HepG2 (cell line): ENCODE measurements at regions not wholly inside any gene's neighbourhood (a gene's known extent, or its start where the extent isn't known, plus 50 kb on each side); places are given as distances from the start of the nearest gene placed in this dataset.

Experiments
- ATAC-seq: fragments of 200-7000 bp; cut with Tn5 transposase; 3 replicates; pipeline ENCODE4 v1.9.1; 2020; ENCODE audit warnings: mild to moderate bottlenecking, moderate library complexity
- BruUV-seq: library from RNA; stranded (reverse); fragments of 400-500 nt; replicated peaks from 2 replicates; lab custom pipeline; 2021; lab: Mats Ljungman, UMichigan
- CTCF ChIA-PET: fragments of 300-600 bp; formaldehyde crosslinking; extraction: SDS; loops from one replicate; lab custom pipeline; 2021; ENCODE audit warnings: low total read pairs, inconsistent platforms, low intra/inter-chr PET ratio; lab: Yijun Ruan, JAX
- POLR2A ChIA-PET: fragments of 350-600 bp; sonication (Branson Sonifier 250); formaldehyde crosslinking; loops from one replicate; lab custom pipeline; 2020; ENCODE audit warnings: antibody characterized with exemption, inconsistent platforms; lab: Yijun Ruan, JAX
- DNase-seq: peaks from one replicate; pipeline ENCODE4 v3.0.0-alpha.2; 2015; ENCODE audit warnings: low spot score
- FAIRE-seq: peaks from 3 replicates; lab custom pipeline; 2011; peaks lifted over from hg19 to GRCh38; lab: Jason Lieb, UNC
- H2AFZ ChIP-seq: one replicate; pipeline ENCODE4 v1.6.1; 2011; ENCODE audit warnings: low read length, inconsistent platforms
- H3K27ac ChIP-seq: fragments of 300-600 bp; 3 replicates; pipeline ENCODE4 v1.8.0; 2011; ENCODE audit warnings: mixed run types, mild to moderate bottlenecking, mixed read lengths, low read length, inconsistent platforms; ENCODE audit not compliant: insufficient read depth; ENCODE audit errors: extremely low read length
- H3K27me3 ChIP-seq, 2 experiments: fragments of 200-600 bp in 1 of 2; 2 replicates in 1 of 2; 3 replicates in 1 of 2; pipeline versions ENCODE4 v1.6.0 to v1.8.0; 2011; ENCODE audit warnings: low read length in 2 of 2, mild to moderate bottlenecking in 2 of 2, moderate library complexity in 2 of 2, inconsistent platforms in 1 of 2; ENCODE audit not compliant: insufficient read depth in 2 of 2, control insufficient read depth in 1 of 2
- H3K36me3 ChIP-seq, 2 experiments: fragments of 200-600 bp in 1 of 2; replicated peaks in 1 of 2; 2 replicates in 1 of 2; 3 replicates in 1 of 2; pipeline versions ENCODE4 v1.5.1 to v1.8.0; 2011; ENCODE audit warnings: low read length in 2 of 2, inconsistent platforms in 1 of 2; ENCODE audit not compliant: insufficient read depth in 2 of 2, control insufficient read depth in 1 of 2
- H3K4me1 ChIP-seq: 2 replicates; pipeline ENCODE4 v1.5.1; 2012; ENCODE audit warnings: low read length, inconsistent platforms; ENCODE audit not compliant: insufficient read depth
- H3K4me2 ChIP-seq: 2 replicates; pipeline ENCODE4 v1.6.0; 2011; ENCODE audit warnings: low read depth, low read length, inconsistent platforms
- H3K4me3 ChIP-seq, 3 experiments: fragments of 200-600 bp in 1 of 3; sonication (generic), shearing (Covaris generic) in 1 of 3; replicated peaks in 1 of 3; 2 replicates each; pipeline ENCODE4 v1.5.1; 2011 to 2016; ENCODE audit warnings: low read length in 3 of 3, inconsistent platforms in 2 of 3, low read depth in 2 of 3, mild to moderate bottlenecking in 2 of 3, control low read depth in 1 of 3, mixed read lengths in 1 of 3; ENCODE audit not compliant: insufficient read depth in 1 of 3
- H3K79me2 ChIP-seq: one replicate; pipeline ENCODE4 v1.6.1; 2011; ENCODE audit warnings: low read length, inconsistent platforms; ENCODE audit not compliant: insufficient read depth
- H3K9ac ChIP-seq: 2 replicates; pipeline ENCODE4 v1.6.0; 2011; ENCODE audit warnings: mild to moderate bottlenecking, low read depth, low read length, inconsistent platforms; ENCODE audit not compliant: insufficient read depth
- H3K9me3 ChIP-seq: 2 replicates; pipeline ENCODE4 v1.5.1; 2012; ENCODE audit warnings: mild to moderate bottlenecking, low read length
- H4K20me1 ChIP-seq: 2 replicates; pipeline ENCODE4 v1.6.0; 2011; ENCODE audit warnings: inconsistent platforms, mild to moderate bottlenecking, low read length, moderate library complexity; ENCODE audit not compliant: insufficient read depth
- ADNP ChIP-seq: sonication (generic); formaldehyde crosslinking; IDR thresholded peaks from 2 replicates; pipeline ENCODE4 v1.4.0; 2020; ENCODE audit warnings: missing genetic modification reagents
- HOXA5 ChIP-seq: sonication (generic); formaldehyde crosslinking; IDR thresholded peaks from 2 replicates; pipeline ENCODE4 v1.4.0; 2020; ENCODE audit warnings: missing genetic modification reagents
- KLF13 ChIP-seq: sonication (generic); formaldehyde crosslinking; IDR thresholded peaks from 2 replicates; pipeline ENCODE4 v1.4.0; 2020; ENCODE audit warnings: mild to moderate bottlenecking, missing genetic modification reagents
- KMT2B ChIP-seq: IDR thresholded peaks from 2 replicates; pipeline ENCODE4 v1.6.1; 2016; ENCODE audit warnings: missing genetic modification reagents, missing compliant biosample characterization
- RORA ChIP-seq: sonication (generic); formaldehyde crosslinking; IDR thresholded peaks from 2 replicates; pipeline ENCODE4 v1.5.0; 2020; ENCODE audit warnings: mild to moderate bottlenecking, missing genetic modification reagents, moderate library complexity
- SMYD3 ChIP-seq: sonication (generic); formaldehyde crosslinking; IDR thresholded peaks from 2 replicates; pipeline ENCODE4 v1.8.1; 2023; ENCODE audit warnings: mild to moderate bottlenecking, missing genetic modification reagents
- TARDBP ChIP-seq: sonication (generic); formaldehyde crosslinking; IDR thresholded peaks from 2 replicates; pipeline ENCODE4 v1.8.0; 2022; ENCODE audit warnings: mild to moderate bottlenecking, missing genetic modification reagents
- ZKSCAN5 ChIP-seq: sonication (generic); formaldehyde crosslinking; IDR thresholded peaks from 2 replicates; pipeline ENCODE4 v1.5.1; 2020; ENCODE audit warnings: mild to moderate bottlenecking, missing genetic modification reagents
- ZNF317 ChIP-seq: sonication (generic); formaldehyde crosslinking; IDR thresholded peaks from 2 replicates; pipeline ENCODE4 v1.5.0; 2020; ENCODE audit warnings: mild to moderate bottlenecking, missing genetic modification reagents
- WGBS: methylation state at CpG from one replicate; pipeline ENCODE4 v1.1.6; 2017; ENCODE audit warnings: low lambda C conversion rate; 5-methylcytosine and 5-hydroxymethylcytosine counted together
- in situ Hi-C: cut with HindIII; loops from 2 replicates; pipeline ENCODE4 v1.10.0; 2017; ENCODE audit warnings: low pct_unique_long_range_greater_than_20kb; ENCODE audit not compliant: extremely low pct_ligation_motif_present
- intact Hi-C: fragments of 100-400 bp; cut with micrococcal nuclease; formaldehyde crosslinking; loops from one replicate; pipeline ENCODE4 v1.10.0; 2022; ENCODE audit not compliant: unreplicated experiment
- TF ChIP-seq, protein P1 (sequence below): sonication (generic); formaldehyde crosslinking; IDR thresholded peaks from 2 replicates; pipeline ENCODE4 v1.5.1; 2020; ENCODE audit warnings: mild to moderate bottlenecking, missing genetic modification reagents, moderate library complexity
- TF ChIP-seq, protein P2 (sequence below): sonication (generic); formaldehyde crosslinking; IDR thresholded peaks from 2 replicates; pipeline ENCODE4 v1.9.0; 2021; ENCODE audit warnings: missing genetic modification reagents, borderline replicate concordance
- TF ChIP-seq, protein P3 (sequence below): sonication (generic); formaldehyde crosslinking; conservative IDR thresholded peaks from 2 replicates; pipeline ENCODE4 v1.4.0; 2020; ENCODE audit warnings: mild to moderate bottlenecking, missing genetic modification reagents, moderate library complexity
- TF ChIP-seq, protein P4 (sequence below): IDR thresholded peaks from 2 replicates; pipeline ENCODE4 v1.6.1; 2016
- TF ChIP-seq, protein P5 (sequence below): fragments of 450-650 bp; IDR thresholded peaks from 2 replicates; pipeline ENCODE4 v1.6.1; 2017
- TF ChIP-seq, protein P6 (sequence below): IDR thresholded peaks from 2 replicates; pipeline ENCODE4 v1.6.1; 2016; ENCODE audit warnings: missing genetic modification reagents, missing compliant biosample characterization

DNA sequence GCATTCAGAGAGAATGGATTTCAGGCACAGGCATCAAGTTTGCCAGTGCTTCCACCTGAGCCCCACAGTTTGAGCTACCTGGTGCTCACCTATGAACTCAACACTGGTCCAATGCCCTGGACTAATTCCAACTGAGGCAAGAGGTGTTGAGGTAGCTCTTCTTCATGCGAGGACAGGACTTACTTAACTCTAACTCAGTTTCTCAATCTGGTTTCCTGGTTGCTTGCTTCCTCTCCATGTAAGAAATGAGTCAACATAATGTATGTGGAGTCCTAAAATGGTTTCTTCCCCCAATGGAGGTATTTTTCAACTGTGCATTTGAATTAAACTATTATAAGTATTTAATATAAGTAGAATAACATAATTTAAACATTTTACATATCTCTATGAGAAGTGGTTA is 523.6 kb upstream of the DAB2 start:
- FAIRE-seq: no peak
- intact Hi-C loops (loop anchor here (2.0 to 5.0 kb wide), 3 partner anchors 371 to 929 kb away; no protein-coding TSS in a partner anchor), in situ Hi-C loops (loop anchor here (5.0 kb wide), 1 partner anchor 739 kb away; no protein-coding TSS in a partner anchor)
- Histone ChIP-seq H3K4me1 (no peaks in the 10 kb centered on the region), H2AFZ (no peak overlapping the region), H3K4me3 (no peak overlapping the region), H3K9me3 (no peaks in the 10 kb centered on the region), H3K4me2 (no peak overlapping the region), H4K20me1 (no peaks in the 10 kb centered on the region), H3K79me2 (no peaks in the 10 kb centered on the region), H3K27me3 (no peaks in the 10 kb centered on the region), H3K9ac (no peak overlapping the region), H3K27ac (no peak overlapping the region), H3K36me3 (no peaks in the 10 kb centered on the region)
- ChIA-PET CTCF (interaction anchor here (1.8 to 2.8 kb wide), 2 partner anchors 740 to 788 kb away, joined by 6 to 35 read pairs; no protein-coding TSS in a partner anchor), POLR2A (no interaction called here)
- 8% methylated on average over 1 of the region's 1 CpG for whole genome bisulfite sequencing
- BruUV-seq: no TSS peak
- ATAC-seq: no peak
- no peak for DNase-seq
- TF ChIP-seq RORA (CRISPR knock-in tag) (no peak), SMYD3 (CRISPR knock-in tag) (no peak), KMT2B (CRISPR knock-in tag) (no peak), HOXA5 (no peak), ZKSCAN5 (CRISPR knock-in tag) (no peak), ADNP (no peak), ZNF317 (no peak), KLF13 (CRISPR knock-in tag) (no peak), TARDBP (CRISPR knock-in tag) (no peak)
- TF ChIP-seq, protein P1, sequence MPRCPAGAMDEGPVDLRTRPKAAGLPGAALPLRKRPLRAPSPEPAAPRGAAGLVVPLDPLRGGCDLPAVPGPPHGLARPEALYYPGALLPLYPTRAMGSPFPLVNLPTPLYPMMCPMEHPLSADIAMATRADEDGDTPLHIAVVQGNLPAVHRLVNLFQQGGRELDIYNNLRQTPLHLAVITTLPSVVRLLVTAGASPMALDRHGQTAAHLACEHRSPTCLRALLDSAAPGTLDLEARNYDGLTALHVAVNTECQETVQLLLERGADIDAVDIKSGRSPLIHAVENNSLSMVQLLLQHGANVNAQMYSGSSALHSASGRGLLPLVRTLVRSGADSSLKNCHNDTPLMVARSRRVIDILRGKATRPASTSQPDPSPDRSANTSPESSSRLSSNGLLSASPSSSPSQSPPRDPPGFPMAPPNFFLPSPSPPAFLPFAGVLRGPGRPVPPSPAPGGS (CRISPR knock-in tag): no peak
- TF ChIP-seq, protein P2, sequence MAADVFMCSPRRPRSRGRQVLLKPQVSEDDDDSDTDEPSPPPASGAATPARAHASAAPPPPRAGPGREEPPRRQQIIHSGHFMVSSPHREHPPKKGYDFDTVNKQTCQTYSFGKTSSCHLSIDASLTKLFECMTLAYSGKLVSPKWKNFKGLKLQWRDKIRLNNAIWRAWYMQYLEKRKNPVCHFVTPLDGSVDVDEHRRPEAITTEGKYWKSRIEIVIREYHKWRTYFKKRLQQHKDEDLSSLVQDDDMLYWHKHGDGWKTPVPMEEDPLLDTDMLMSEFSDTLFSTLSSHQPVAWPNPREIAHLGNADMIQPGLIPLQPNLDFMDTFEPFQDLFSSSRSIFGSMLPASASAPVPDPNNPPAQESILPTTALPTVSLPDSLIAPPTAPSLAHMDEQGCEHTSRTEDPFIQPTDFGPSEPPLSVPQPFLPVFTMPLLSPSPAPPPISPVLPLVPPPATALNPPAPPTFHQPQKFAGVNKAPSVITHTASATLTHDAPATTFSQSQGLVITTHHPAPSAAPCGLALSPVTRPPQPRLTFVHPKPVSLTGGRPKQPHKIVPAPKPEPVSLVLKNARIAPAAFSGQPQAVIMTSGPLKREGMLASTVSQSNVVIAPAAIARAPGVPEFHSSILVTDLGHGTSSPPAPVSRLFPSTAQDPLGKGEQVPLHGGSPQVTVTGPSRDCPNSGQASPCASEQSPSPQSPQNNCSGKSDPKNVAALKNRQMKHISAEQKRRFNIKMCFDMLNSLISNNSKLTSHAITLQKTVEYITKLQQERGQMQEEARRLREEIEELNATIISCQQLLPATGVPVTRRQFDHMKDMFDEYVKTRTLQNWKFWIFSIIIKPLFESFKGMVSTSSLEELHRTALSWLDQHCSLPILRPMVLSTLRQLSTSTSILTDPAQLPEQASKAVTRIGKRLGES (CRISPR knock-in tag): no peak
- TF ChIP-seq, protein P3, sequence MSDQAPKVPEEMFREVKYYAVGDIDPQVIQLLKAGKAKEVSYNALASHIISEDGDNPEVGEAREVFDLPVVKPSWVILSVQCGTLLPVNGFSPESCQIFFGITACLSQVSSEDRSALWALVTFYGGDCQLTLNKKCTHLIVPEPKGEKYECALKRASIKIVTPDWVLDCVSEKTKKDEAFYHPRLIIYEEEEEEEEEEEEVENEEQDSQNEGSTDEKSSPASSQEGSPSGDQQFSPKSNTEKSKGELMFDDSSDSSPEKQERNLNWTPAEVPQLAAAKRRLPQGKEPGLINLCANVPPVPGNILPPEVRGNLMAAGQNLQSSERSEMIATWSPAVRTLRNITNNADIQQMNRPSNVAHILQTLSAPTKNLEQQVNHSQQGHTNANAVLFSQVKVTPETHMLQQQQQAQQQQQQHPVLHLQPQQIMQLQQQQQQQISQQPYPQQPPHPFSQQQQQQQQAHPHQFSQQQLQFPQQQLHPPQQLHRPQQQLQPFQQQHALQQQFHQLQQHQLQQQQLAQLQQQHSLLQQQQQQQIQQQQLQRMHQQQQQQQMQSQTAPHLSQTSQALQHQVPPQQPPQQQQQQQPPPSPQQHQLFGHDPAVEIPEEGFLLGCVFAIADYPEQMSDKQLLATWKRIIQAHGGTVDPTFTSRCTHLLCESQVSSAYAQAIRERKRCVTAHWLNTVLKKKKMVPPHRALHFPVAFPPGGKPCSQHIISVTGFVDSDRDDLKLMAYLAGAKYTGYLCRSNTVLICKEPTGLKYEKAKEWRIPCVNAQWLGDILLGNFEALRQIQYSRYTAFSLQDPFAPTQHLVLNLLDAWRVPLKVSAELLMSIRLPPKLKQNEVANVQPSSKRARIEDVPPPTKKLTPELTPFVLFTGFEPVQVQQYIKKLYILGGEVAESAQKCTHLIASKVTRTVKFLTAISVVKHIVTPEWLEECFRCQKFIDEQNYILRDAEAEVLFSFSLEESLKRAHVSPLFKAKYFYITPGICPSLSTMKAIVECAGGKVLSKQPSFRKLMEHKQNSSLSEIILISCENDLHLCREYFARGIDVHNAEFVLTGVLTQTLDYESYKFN (CRISPR knock-in tag): no peak
- TF ChIP-seq, protein P4, sequence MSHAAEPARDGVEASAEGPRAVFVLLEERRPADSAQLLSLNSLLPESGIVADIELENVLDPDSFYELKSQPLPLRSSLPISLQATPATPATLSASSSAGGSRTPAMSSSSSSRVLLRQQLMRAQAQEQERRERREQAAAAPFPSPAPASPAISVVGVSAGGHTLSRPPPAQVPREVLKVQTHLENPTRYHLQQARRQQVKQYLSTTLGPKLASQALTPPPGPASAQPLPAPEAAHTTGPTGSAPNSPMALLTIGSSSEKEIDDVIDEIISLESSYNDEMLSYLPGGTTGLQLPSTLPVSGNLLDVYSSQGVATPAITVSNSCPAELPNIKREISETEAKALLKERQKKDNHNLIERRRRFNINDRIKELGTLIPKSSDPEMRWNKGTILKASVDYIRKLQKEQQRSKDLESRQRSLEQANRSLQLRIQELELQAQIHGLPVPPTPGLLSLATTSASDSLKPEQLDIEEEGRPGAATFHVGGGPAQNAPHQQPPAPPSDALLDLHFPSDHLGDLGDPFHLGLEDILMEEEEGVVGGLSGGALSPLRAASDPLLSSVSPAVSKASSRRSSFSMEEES (CRISPR knock-in tag): no peak
- TF ChIP-seq, protein P5, sequence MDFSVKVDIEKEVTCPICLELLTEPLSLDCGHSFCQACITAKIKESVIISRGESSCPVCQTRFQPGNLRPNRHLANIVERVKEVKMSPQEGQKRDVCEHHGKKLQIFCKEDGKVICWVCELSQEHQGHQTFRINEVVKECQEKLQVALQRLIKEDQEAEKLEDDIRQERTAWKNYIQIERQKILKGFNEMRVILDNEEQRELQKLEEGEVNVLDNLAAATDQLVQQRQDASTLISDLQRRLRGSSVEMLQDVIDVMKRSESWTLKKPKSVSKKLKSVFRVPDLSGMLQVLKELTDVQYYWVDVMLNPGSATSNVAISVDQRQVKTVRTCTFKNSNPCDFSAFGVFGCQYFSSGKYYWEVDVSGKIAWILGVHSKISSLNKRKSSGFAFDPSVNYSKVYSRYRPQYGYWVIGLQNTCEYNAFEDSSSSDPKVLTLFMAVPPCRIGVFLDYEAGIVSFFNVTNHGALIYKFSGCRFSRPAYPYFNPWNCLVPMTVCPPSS: no peak
- TF ChIP-seq, protein P6, sequence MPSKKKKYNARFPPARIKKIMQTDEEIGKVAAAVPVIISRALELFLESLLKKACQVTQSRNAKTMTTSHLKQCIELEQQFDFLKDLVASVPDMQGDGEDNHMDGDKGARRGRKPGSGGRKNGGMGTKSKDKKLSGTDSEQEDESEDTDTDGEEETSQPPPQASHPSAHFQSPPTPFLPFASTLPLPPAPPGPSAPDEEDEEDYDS (CRISPR knock-in tag): no peak
